ENCODE measurements at regions not wholly inside any gene's neighbourhood (a gene's known extent, or its start where the extent isn't known, plus 50 kb on each side); places are given as distances from the start of the nearest gene placed in this dataset.
"Not testable (repeated sequence)": the region's sequence is repeated elsewhere in the genome, so short reads cannot be mapped to it uniquely, and the experiment has no call there.

GRCh38 chr18:1026930-1027329 is 122.3 kb downstream of the ADCYAP1 start:
- ATAC-seq (no peak), DNase-seq (ENCODE audit: missing footprints) (no peak)
- intact Hi-C loops (cut with DNase I): no loop called here

- ATAC-seq; intact Hi-C loops (cut with DNase I): not testable (repeated sequence)
These were observed 128.4 kb downstream of the ADCYAP1 start for GRCh38 chr18:1033092-1033491.

GRCh38 chr18:1034971-1035370 is 130.3 kb downstream of the ADCYAP1 start:
- DNase-seq (ENCODE audit: missing footprints): no peak
- ATAC-seq: no peak
- intact Hi-C loops (cut with DNase I): no loop called here

More at GRCh38 chr18:1033092-1033491, 128.4 kb downstream of the ADCYAP1 start:
- DNase-seq (ENCODE audit: missing footprints): not testable (repeated sequence)

GRCh38 chr18:1036926-1037325 is 132.3 kb downstream of the ADCYAP1 start:
- ATAC-seq (no peak), DNase-seq (ENCODE audit: missing footprints) (no peak)
- intact Hi-C loops (cut with DNase I): no loop called here

- intact Hi-C loops (cut with DNase I): no loop called here
- ATAC-seq (no peak), DNase-seq (ENCODE audit: missing footprints) (no peak)
These were observed 133.1 kb downstream of the ADCYAP1 start for GRCh38 chr18:1037776-1038175.

GRCh38 chr18:1039421-1039820 is 134.8 kb downstream of the ADCYAP1 start:
- intact Hi-C loops (cut with DNase I): no loop called here
- DNase-seq (ENCODE audit: missing footprints) (no peak), ATAC-seq (no peak)

GRCh38 chr18:1043039-1043438 is 138.4 kb downstream of the ADCYAP1 start:
- DNase-seq (ENCODE audit: missing footprints); ATAC-seq; intact Hi-C loops (cut with DNase I): not testable (repeated sequence)

- intact Hi-C loops (cut with DNase I): no loop called here
- ATAC-seq (no peak), DNase-seq (ENCODE audit: missing footprints) (no peak)
These were observed 141.0 kb downstream of the ADCYAP1 start for GRCh38 chr18:1045658-1046057.

- intact Hi-C loops (cut with DNase I): no loop called here
- no peak for DNase-seq (ENCODE audit: missing footprints)
- ATAC-seq: no peak
These were observed 142.7 kb downstream of the ADCYAP1 start for GRCh38 chr18:1047406-1047805.

GRCh38 chr18:1048032-1048431 is 143.4 kb downstream of the ADCYAP1 start:
- intact Hi-C loops (cut with DNase I): no loop called here
- DNase-seq (ENCODE audit: missing footprints) (no peak), ATAC-seq (no peak)

GRCh38 chr18:1049173-1049572 is 144.5 kb downstream of the ADCYAP1 start:
- intact Hi-C loops (cut with DNase I): no loop called here
- no peak for ATAC-seq
- no peak for DNase-seq (ENCODE audit: missing footprints)

GRCh38 chr18:1050012-1050657 is 145.5 kb downstream of the ADCYAP1 start:
- intact Hi-C loops (cut with DNase I): no loop called here
- no peak for ATAC-seq
- DNase-seq (ENCODE audit: missing footprints): no peak

- intact Hi-C loops (cut with DNase I): no loop called here
These were observed 147.6 kb downstream of the ADCYAP1 start for GRCh38 chr18:1052301-1052700.

GRCh38 chr18:1053331-1054315 is 149.0 kb downstream of the ADCYAP1 start:
- intact Hi-C loops (cut with DNase I): no loop called here
- ATAC-seq (no peak), DNase-seq (ENCODE audit: missing footprints) (no peak)

More at GRCh38 chr18:1052301-1052700, 147.6 kb downstream of the ADCYAP1 start:
- DNase-seq (ENCODE audit: missing footprints) (no peak), ATAC-seq (no peak)

GRCh38 chr18:1056404-1056803 is 151.7 kb downstream of the ADCYAP1 start:
- intact Hi-C loops (cut with DNase I): no loop called here
- ATAC-seq: no peak
- no peak for DNase-seq (ENCODE audit: missing footprints)

- no peak for DNase-seq (ENCODE audit: missing footprints)
- no peak for ATAC-seq
- intact Hi-C loops (cut with DNase I): no loop called here
These were observed 152.7 kb downstream of the ADCYAP1 start for GRCh38 chr18:1057367-1057766.

- no peak for ATAC-seq
- no peak for DNase-seq (ENCODE audit: missing footprints)
- intact Hi-C loops (cut with DNase I): no loop called here
These were observed 157.9 kb downstream of the ADCYAP1 start for GRCh38 chr18:1062588-1062987.

- intact Hi-C loops (cut with DNase I): no loop called here
- DNase-seq (ENCODE audit: missing footprints): no peak
- ATAC-seq: no peak
These were observed 170.7 kb downstream of the ADCYAP1 start for GRCh38 chr18:1075322-1075721.

- intact Hi-C loops (cut with DNase I): no loop called here
- DNase-seq (ENCODE audit: missing footprints): no peak
- no peak for ATAC-seq
These were observed 171.2 kb downstream of the ADCYAP1 start for GRCh38 chr18:1075876-1076275.

- DNase-seq (ENCODE audit: missing footprints) (no peak), ATAC-seq (no peak)
- intact Hi-C loops (cut with DNase I): no loop called here
These were observed 173.6 kb downstream of the ADCYAP1 start for GRCh38 chr18:1078301-1078700.
